NCI-H2107 (cell line): ENCODE measurements at regions not wholly inside any gene's neighbourhood (a gene's known extent, or its start where the extent isn't known, plus 50 kb on each side); places are given as distances from the start of the nearest gene placed in this dataset.

Source experiments
- DNase-seq: peaks from one replicate; lab custom pipeline; 2025; lab: John Stamatoyannopoulos, UW

DNA sequence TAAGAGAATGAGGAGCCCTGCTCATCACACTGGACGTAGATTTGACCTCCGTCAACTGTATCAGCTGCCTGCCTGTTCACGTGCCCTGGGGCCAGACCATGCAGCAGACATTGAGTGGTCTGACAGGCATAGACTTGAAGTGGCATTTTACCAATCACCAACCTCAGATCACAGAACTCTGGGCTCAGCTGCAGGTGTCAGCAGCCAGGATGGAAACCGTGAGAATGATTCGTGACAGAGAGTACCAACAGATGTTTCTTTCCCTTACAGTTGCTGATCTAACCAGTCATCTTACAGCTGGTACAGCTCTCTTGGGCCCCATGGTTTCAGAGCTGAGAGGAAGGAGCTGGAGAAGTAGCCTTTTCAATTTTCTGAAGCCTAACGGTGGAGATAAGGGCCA lies 148.9 kb downstream of the EN1 start:
- DNase-seq = no peak

DNA sequence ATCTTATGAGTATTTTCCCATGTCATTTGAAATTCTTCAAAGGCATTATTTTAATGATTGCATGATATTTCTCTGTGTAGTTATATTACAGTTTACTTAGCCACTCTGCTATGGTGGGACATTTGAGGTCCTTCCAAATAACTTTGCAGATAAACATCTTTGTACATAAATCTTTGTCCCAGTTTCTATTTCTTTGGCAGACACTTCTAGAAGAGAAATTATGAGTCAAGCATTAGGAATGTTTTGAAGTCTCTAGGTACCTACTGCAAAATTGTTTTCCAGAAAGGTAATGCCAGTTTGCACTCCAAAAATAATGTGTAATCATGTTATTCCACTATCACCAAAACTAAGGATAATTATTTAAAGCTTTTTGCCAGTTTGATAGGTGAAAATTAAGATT lies 149.7 kb downstream of the EN1 start:
- DNase-seq = no peak

DNA sequence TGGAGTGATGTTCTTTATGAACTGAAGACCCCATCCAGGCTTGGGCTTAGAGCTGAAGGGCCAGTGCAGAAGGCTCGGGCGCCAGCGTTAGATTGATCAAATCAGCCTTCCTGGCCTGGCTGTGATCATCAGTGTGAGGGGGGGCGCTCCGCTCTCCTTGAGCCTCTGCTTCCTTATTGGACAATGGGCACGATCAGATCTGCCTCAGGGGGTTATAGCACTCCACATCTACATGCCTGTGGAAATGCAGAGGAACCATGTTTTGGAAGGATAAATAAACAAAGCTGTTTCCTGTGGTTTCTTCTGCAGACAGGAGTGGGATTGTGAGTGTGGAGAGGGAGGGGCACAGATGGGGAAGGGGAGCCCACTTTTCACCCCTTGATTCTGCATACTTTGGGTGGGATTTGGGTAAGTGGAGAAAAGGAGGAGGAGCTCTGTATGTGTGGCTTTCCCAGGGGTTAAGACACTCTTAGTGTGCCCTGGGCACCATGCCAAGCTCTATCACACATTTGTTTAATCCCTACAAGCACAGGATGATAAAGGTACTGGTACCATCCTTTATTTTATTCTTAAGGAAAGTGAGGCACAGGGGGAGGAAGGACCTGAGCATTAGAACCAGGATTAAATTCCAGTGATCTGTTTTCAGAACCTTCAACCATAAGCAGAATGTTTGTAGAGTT lies 150.5 kb downstream of the EN1 start:
- DNase-seq = no peak

DNA sequence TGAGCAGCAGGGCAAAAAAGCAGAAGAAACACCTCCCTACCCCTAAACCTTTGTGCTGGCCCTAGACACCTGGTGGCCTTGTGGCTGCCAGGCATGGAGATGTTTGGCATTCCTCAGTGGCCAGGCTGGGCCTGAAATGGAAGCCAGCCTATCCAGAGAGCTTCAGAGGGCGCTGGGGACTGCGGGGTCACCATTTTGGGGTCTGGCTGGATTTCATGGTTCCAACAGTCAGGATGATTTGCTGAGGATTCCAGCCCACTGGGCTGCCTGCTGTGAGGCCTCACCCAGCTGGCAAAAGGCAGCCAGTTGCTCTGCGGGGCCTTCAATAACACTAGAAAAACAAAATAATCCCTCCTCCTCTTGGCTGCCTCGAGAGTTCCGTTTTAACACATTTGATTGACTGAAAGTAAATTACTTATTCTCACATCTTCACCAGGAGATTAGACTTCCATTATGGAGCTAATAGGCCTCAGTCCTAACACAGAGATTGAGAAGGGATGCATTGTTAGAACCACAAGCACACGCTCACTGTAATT lies 154.1 kb downstream of the EN1 start:
- no peak for DNase-seq

DNA sequence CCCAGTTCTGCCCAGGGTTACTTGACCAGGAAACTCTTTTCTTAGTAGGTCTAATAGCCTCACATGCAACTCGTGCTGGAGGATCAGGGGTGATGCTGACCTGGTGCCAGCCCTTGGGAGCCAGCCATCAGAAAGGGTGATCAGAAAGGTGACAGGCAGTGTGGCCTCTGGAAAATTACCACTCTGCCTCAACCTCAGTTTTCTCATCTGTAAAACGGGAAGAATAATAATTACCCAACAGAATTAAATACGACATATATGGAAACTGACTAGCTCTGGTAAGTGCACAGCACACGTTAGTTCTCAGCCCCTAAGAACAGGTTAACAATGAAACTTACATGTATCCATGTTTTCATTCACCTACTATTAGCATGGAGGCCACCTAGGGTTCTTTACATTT lies 157.6 kb downstream of the EN1 start:
- DNase-seq = no peak

DNA sequence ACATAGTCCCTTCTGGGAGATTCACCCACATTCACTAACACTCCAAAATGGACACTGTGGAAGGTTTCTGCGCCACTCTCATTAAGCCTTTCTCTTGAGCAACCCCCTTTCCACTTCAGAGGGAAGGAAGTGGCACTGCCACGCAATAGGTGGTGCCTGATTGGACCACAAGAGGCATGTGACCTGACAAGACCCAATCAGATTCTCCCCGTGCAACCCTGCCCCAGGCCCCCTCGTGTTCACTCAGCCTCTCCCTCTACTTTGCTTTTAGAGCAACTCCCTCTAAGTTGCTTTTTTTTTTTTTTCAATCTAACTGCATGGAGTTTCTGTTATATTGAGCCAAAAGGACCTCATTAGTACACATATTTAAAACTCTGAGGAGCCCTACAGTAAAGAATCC lies 158.0 kb downstream of the EN1 start:
- no peak for DNase-seq

DNA sequence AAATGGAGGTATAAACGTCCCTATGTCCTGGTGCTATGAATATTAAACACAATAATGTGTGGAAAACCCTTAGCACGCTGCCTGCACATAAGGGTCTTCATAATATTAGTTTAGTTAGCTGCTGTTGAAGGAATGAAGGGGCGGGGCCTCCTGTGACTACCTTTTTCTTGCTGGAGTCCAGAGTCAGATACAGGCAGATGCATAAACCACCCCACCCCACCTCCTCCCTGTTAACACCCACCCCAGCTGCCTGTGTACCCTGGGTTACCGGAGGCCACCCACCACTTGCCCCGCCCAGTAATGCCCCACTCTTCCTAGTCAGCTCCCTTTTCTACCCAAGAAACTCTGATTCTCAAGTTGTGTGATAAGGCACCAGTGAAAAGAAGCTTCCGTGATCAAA lies 158.4 kb downstream of the EN1 start:
- no peak for DNase-seq

DNA sequence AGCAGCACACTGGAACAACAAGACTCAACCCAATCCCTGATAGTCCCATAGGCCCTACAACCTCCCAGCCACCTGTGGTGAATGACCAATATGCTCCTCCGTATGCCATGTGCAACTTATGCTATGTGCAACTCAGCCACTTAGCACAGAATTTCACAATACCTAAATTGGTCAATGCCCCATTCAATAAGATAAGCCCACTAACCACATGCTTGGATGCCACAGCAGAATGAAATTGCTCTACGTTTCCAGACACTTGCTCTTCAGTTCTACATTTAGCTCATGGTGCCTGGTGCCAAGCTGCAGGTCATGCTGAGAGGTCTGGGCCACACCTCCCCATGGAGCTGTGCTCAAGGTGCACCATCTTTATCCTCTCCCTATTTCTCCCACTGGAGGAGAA lies 159.8 kb downstream of the EN1 start:
- no peak for DNase-seq

DNA sequence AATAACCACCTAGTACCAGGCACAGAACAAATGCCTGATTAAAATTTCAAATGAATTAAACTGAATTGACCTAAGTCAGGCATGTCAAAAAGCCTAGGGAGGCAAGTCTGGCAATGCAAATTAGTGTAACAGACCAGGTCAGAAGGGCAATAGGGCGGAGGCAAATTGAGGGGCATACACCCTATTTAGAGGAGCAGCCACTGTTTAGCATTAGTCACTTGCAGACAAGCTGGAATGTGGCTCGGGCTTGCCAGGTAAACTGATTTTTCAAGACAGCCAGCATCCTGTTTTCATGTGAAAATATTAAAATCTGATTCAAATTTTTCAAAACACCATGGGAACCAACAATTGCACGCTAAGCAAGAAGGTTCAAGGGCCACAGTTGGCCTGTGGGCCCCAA lies 160.3 kb downstream of the EN1 start:
- no peak for DNase-seq

DNA sequence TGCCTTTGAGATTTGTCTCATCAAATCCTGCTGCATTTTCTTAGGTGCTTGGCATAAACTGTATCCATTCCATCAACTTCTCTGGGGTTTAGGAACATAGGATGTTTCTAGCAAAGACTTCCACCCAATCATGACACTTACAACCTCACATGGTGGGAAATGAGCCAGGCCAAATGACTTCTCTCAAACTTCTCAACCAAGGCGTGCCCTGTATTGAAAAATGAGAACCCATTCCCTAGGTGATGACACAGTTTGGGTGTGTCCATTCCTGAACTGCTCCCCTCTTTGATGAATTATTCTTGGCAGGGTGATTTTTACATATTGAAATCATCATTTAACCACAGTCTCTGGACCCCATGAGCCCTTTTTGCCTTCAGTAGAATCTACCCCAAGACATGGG lies 161.1 kb downstream of the EN1 start:
- DNase-seq = no peak

DNA sequence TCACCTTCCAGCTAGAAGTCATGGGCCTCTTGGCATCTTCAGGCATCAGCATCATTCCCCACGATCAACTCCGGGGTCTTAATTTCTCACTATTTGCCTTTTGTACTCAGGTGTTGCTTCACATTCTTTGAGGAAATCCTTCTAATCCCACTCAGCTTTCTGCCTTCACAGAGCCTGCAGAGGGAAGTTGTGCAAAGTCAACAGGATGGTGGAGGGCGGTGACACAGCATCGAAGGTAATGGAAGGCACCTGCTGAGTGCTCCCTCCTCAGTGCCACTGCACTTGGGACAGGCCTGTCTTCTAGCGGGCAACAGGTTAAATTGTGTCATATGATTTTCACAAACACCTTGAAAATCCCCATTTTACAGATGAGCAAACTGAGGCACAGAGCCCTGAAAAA lies 164.0 kb downstream of the EN1 start:
- no peak for DNase-seq

DNA sequence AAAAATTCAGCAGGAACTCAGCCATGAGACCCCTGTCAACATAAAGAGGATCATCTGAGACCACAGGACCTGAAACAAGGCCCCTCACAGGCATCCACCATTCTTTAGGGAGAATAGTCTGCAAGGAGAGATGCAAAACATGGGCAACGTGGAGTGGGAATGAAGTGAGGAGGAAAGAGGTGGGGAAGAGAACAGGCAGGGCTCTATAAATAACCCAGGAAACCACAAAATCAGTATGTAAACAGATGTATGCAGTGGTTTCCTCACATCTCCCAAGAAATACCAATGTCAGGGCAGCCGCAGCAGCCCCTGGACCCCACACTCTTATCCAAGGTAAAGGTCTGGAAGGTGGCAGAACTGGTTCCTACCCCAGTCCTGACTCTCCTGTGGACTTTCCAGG lies 168.5 kb downstream of the EN1 start:
- DNase-seq = no peak

DNA sequence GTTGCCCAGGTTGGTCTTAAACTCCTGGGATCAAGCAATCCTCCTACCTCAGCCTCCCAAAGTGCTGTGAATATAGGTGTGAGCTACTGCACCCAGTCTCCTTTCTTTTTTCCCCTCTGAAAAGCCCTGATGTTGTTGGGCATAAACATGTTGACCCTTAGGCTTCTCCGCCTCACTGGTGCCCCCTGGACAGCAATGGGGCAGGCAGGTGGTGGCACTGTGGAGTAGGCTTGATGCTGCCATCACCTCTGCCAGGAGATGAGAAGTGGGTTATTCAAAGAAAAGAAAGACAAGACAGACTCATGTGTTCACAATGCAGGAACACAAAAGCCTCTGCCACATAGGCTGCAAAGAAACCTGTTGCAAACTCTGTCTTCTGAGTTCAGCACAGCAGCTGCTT lies 169.9 kb downstream of the EN1 start:
- no peak for DNase-seq

DNA sequence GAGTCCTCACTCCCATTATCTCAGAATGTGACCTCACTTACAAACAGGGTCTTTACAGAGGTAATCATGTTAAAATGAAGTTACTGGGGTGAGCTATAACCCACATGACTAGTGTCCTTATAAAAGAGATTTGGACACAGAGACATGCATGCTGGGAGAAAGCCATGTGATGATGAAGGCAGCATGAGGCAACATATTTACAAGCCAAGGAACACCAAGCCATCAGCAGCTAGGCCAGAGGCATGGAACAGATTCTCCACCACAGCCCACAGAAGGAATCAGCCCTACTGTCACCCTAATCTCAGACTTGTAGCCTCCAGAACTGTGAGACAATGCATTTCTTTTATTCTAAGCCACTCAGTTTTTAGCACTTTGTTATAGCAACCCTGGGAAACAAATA lies 171.9 kb downstream of the EN1 start:
- no peak for DNase-seq

DNA sequence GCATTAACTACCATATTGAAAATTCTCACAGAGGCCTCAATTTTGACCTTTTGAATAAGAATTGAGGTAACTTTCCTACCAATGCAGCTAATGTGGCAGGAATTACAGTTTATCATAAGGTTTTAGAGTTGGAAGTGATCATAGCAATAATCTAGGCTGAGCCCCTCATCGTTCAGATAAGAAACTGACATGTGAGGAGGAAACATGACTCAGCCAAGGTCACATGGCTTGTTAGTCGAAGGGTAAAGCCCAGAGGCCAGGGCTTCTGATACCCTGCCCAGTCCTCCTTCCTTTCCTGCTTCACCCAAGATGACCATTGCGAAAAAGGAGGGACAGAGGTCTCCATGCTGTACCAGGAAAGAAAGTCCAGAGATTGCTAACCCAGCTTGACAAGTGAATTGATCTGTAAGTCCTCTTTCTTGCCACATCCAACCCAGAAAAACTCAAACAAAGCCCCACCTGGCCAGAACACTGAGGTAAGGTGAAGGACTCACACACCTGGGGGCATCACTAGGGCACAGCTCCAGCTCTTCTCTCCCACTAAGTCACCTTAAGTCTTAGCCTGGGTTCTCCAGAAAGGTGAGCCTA lies 174.8 kb downstream of the EN1 start:
- DNase-seq = no peak

DNA sequence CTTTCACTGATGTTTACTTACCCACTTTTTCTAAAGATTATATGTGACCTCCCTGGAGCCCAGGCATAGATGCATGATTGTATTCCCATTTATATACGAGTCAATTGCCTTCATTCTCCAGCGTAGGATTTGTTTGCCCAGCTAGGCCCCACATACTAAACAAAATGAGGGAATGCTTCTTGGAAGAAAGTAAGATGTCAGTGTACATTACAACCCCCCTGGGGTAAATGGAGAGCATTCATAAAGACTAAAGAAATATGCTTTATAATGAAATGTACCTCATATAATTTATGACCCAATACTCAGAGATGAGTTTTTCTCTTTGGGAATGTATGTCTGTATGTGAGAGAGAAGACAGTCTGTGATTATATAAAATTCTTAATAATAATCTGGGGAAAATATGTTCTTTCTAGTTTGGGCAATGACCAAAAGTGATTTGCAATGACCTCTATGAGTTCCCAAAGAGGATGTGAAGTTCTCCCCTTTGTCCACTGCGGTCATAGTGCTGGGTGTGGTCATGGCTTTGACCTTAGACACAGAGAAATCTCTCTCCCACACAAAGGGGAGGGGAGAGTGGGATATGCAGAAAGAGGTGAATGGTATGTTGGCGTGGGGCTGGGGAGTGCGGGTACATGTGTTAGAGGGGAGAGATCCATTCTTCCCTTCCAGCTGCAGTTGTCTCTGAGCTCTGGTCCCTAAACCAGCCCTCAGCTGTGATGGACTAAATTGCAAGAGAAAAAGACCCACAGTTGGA lies 175.6 kb downstream of the EN1 start:
- no peak for DNase-seq

DNA sequence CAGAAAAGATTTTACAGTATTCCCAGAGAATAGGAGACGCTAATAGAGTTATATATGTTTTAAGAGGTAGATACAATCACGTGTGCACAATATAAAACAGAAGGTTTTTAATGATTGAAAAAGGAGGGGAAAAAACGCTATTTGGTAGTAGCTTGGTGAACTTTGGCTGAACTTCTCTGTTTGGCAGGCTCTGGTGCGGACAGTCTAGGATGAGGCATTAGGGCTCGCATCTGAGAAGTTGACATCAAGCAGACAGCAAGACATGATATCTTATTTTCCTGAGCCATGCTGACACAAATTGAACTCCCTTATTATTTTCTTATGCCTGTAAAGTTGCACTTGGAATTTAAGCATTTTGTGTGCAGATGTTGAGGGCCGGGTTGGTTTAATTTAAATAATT lies 176.6 kb downstream of the EN1 start:
- no peak for DNase-seq

DNA sequence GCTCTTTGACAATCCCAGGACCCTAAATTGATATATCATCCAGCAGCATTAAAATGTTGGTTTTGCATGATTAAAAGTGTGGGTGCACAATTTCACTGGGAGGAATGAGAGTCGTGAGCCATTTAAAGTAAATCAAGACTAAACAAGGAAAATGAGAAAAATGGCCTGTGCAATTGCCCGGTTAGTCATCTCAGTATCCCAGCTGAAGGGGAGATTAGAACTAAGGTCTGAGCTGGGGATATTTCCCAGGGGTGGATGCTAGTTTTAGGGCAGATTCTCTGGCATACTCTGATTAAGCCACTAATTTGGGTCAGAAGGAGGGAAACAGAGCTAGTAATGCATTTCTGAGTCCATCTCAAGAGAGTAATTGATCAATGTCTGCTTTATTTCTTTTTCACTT lies 177.2 kb downstream of the EN1 start:
- no peak for DNase-seq

DNA sequence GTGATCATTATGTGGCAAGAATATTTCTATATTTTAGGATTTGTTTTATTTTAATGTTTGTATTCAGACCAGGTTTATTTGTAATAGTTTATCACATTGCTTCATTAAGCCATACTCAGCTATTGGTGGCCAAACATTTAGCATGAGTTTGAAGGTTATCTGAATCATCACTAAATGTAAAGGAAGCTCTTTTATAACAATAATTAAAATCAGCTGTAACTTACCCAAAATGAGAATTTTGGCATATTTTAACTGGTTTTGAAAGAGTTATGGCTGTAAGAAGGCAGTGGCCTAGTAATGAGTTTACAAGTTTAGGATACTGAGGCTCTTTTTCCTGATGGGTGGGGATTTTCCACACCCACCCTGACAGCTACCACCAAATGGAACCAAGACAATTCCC lies 177.8 kb downstream of the EN1 start:
- no peak for DNase-seq

DNA sequence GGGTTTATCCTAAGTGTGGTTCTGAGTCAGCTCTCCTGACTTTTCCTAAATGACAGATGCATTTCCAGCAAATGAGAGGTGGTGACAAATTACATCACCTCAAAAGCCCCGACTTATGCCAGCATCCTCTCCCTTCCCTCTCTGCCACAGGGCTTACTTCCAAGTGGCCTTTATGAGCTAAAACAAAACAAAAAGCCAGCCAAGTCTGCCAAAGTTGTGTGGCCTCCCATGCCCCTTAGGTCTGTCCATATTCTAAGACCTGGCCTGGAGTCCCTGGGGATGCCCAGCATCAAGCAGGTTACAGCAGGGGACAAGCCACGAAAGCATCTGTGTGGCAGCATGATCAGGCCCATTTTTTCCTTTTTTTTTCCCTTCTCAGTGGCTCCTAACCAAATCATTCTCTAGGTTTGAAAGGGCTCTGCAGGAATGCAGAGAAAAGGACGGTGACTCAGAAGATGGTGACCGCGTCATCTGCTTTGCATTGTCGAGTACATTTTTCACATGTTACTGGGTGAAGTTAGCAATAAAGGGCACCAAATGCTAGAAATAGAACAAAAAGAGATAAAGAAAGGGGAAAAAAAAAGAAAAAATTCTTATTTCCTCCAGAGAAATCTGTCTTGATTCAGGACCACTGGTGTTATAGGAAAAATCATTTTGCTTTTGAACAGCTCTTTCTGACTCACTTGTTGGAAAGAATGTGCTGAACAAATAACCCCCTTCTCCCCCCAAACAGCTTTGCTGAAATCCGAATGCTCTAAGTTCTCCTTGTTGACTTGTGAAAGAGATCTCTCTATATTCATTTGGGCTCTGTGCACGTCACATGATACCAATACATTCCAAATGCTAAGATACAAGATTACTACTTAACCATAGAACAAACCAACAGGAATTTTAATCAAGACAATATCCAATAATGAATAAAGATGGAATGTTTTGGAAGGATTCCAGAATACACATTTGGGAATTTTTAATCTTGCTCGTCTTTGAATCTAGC lies 178.7 kb downstream of the EN1 start:
- no peak for DNase-seq

DNA sequence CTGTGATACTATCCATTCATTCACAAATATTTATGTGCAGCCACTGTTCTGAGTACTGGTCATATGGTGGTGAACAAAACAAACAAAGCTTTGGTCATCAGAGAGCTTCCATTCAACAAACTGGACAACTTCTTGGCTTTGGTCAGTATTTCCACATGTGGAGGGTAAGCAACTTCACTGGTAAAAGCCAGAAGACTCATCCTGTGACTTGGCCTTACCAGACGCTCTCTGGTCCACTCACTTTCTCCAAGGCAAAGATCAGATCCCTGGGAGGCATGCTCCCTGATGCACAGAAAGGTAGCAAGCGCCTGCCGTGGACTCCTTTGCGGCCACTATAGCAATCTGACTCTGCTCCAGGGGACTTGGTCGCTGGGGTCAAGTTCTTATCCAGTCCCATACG lies 179.5 kb downstream of the EN1 start:
- no peak for DNase-seq

DNA sequence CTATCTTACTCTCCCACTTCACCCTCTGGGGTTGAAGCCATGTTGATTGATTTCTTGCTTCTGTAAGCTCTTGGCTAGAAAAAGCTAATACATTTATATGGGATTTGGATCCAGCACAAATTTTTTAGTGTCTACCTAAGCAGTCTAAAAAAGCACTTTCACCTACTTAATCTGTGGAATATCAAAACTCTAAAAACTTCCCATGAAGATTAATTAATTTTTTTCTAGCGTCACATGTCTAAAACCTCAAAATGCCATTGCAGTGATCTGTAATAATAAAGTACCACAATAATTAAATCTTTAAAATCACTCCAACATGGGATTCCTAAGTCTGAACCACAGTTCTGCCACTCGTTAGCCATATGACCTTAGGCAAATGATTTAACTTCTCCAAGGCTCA lies 180.1 kb downstream of the EN1 start:
- DNase-seq = no peak
